Uterus (tissue), 3 donors: ENCODE measurements at regions not wholly inside any gene's neighbourhood (a gene's known extent, or its start where the extent isn't known, plus 50 kb on each side); places are given as distances from the start of the nearest gene placed in this dataset.
"Not testable (repeated sequence)": the region's sequence is repeated elsewhere in the genome, so short reads cannot be mapped to it uniquely, and the experiment has no call there.

Experiments used
- DNase-seq, 2 donors: peaks; one replicate each; pipeline ENCODE4 v3.0.0-alpha.2; 2019 to 2020
- H3K27ac ChIP-seq, 2 donors: fragments of 200-600 bp; sonication (generic); 1 replicate in 1 of 2; 2 replicates in 1 of 2; pipeline ENCODE4 v1.5.1; 2016 to 2018
- H3K27me3 ChIP-seq, 2 donors: fragments of 200-600 bp; sonication (generic); one replicate each; pipeline ENCODE4 v1.5.1; 2018 to 2019; ENCODE audit warnings: control low read depth in 1 of 2
- H3K36me3 ChIP-seq, 2 donors: fragments of 200-600 bp; sonication (generic); one replicate each; pipeline ENCODE4 v1.5.1; 2019; ENCODE audit warnings: control low read depth in 1 of 2
- H3K4me1 ChIP-seq, 2 donors: fragments of 200-600 bp; sonication (generic); one replicate each; pipeline ENCODE4 v1.5.1; 2018 to 2019; ENCODE audit warnings: control low read depth in 1 of 2
- H3K4me3 ChIP-seq, 2 donors: fragments of 200-600 bp; sonication (generic); 1 replicate in 1 of 2; 2 replicates in 1 of 2; pipeline ENCODE4 v1.5.1; 2018 to 2019; ENCODE audit warnings: mild to moderate bottlenecking in 1 of 2
- H3K9me3 ChIP-seq, 2 donors: fragments of 200-600 bp; sonication (generic); one replicate each; pipeline ENCODE4 v1.5.1; 2019; ENCODE audit warnings: control low read depth in 1 of 2
- POLR2A ChIP-seq, 2 donors: fragments of 450-650 bp; IDR thresholded peaks; one replicate each; pipeline ENCODE4 v1.6.1; 2016; ENCODE audit warnings: antibody characterized with exemption in 2 of 2, mild to moderate bottlenecking in 1 of 2, moderate library complexity in 1 of 2
- intact Hi-C: fragments of 100-400 bp; cut with DNase I; formaldehyde crosslinking; loops from one replicate; pipeline ENCODE4 v1.15.1; 2023; ENCODE audit warnings: low total_unique reads
- TF ChIP-seq, protein P1 (sequence below), 4 experiments: fragments of 200-600 bp in 2 of 4; fragments of 450-650 bp in 2 of 4; sonication (generic) in 2 of 4; IDR thresholded peaks; one replicate each; pipeline ENCODE4 v1.5.1; 2016 to 2019; ENCODE audit warnings: antibody characterized with exemption in 4 of 4, mild to moderate bottlenecking in 2 of 4, moderate library complexity in 1 of 4
- donor health status: DM: yes; HTN: yes; CAD: no.

DNA sequence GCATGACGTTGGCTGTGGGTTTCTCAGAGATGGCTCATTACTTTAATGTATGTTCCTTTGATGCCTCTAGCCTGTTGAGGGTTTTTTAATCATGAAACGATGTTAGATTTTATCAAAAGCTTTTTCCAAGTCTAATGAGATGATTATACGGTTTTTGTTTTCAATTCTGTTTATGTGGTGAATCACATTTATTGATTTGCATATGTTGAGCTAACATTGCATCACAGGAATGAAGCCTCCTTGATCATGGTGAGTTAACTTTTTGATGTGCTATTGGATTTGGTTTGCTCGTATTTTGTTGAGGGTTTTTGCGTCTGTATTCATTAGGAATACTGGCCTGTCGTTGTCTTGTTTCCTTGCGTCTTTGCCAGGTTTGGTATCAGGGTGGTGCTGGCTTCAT, 52.3 kb upstream of the PTPN12 start:
- intact Hi-C loops, result no loop called here
- H3K4me3 ChIP-seq, result no peak overlapping the region
- H3K4me1 ChIP-seq, result no peaks in the 10 kb centered on the region
- H3K9me3 ChIP-seq, result no peaks in the 10 kb centered on the region
- H3K27ac ChIP-seq, result no peak overlapping the region
- H3K36me3 ChIP-seq, result no peaks in the 10 kb centered on the region
- TF ChIP-seq POLR2A (IDR thresholded peaks at IDR 0.05), result no peak
- TF ChIP-seq, protein P1, sequence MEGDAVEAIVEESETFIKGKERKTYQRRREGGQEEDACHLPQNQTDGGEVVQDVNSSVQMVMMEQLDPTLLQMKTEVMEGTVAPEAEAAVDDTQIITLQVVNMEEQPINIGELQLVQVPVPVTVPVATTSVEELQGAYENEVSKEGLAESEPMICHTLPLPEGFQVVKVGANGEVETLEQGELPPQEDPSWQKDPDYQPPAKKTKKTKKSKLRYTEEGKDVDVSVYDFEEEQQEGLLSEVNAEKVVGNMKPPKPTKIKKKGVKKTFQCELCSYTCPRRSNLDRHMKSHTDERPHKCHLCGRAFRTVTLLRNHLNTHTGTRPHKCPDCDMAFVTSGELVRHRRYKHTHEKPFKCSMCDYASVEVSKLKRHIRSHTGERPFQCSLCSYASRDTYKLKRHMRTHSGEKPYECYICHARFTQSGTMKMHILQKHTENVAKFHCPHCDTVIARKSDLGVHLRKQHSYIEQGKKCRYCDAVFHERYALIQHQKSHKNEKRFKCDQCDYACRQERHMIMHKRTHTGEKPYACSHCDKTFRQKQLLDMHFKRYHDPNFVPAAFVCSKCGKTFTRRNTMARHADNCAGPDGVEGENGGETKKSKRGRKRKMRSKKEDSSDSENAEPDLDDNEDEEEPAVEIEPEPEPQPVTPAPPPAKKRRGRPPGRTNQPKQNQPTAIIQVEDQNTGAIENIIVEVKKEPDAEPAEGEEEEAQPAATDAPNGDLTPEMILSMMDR (IDR thresholded peaks at IDR 0.05), result no peak
- no peak for DNase-seq
- H3K27me3 ChIP-seq, result no peaks in the 10 kb centered on the region

DNA sequence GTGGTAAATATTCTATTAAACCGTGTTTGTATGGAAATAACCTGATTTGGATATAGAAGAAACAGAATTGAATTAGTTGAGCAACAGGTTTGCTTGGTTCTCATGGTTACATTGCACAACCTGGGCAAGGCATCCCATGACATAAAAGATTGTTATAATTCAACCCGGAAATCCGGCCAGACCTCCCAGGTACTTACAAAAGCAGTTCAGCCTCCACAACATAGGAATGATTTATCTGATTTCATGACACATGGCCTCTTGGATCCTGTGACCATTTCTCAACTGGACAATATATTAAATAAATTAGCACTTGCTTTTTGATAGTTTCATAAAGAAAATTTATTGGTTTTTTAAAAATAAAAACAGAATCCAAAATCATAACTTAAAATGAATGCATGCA, 55.1 kb upstream of the PTPN12 start:
- intact Hi-C loops, result no loop called here
- TF ChIP-seq POLR2A (IDR thresholded peaks at IDR 0.05), result no peak
- TF ChIP-seq, protein P1 (IDR thresholded peaks at IDR 0.05), result no peak

DNA sequence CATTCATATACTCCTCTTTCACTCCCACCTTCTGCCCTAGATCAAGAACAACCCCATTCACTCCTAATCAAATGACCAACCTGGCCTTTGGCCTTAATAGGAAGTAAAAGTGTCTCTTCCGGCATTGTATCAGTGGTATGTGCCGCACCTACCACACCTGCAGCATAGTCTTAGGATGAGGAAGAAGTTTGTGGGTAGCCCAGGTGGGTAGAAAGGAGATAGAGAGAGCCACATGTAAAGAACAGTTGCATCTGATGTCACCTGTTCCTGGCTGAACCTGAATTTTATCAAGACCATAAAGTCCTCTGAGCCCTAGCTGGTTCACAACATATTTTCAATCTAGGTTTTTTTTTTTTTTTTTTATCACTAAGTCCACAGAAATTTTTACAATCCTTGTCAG, 55.5 kb upstream of the PTPN12 start:
- Histone ChIP-seq H3K27me3 (no peaks in the 10 kb centered on the region), H3K9me3 (no peaks in the 10 kb centered on the region), H3K36me3 (no peaks in the 10 kb centered on the region), H3K4me3 (no peak overlapping the region), H3K27ac (no peak overlapping the region), H3K4me1 (no peaks in the 10 kb centered on the region)
- TF ChIP-seq, protein P1 (IDR thresholded peaks at IDR 0.05), result no peak
- no peak for TF ChIP-seq POLR2A (IDR thresholded peaks at IDR 0.05)
- intact Hi-C loops, result no loop called here
- DNase-seq, result no peak

More for the DNA sequence above, 55.1 kb upstream of the PTPN12 start:
- no peaks in the 10 kb centered on the region for H3K9me3 ChIP-seq
- no peaks in the 10 kb centered on the region for H3K27me3 ChIP-seq
- no peak overlapping the region for H3K27ac ChIP-seq
- H3K4me1 ChIP-seq, result no peaks in the 10 kb centered on the region
- no peak overlapping the region for H3K4me3 ChIP-seq
- no peaks in the 10 kb centered on the region for H3K36me3 ChIP-seq
- no peak for DNase-seq

DNA sequence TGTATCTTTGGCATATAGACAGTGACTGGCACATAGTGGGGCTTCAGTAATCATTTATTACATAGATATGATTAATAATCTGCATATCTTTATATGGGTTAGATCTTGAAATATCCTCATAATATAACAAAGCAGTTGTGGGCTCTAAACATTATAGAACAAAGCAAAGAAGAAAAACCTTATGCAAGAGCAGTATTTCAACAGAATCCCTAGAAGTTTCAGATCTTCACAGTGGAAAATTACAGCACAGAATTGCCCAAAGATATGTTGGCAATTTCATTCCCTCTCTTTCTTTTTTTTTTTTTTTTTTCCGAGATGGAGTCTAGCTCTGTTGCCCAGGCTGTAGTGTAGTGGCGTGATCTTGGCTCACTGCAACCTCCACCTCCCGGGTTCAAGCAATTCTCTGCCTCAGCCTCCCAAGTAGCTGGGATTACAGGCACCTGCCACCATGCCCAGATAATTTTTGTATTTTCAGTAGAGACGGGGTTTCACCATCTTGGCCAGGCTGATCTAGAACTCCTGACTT, 56.9 kb upstream of the PTPN12 start:
- intact Hi-C loops, H3K4me3 ChIP-seq, H3K27ac ChIP-seq, DNase-seq, H3K27me3 ChIP-seq, H3K9me3 ChIP-seq, H3K4me1 ChIP-seq, H3K36me3 ChIP-seq: not testable (repeated sequence)

DNA sequence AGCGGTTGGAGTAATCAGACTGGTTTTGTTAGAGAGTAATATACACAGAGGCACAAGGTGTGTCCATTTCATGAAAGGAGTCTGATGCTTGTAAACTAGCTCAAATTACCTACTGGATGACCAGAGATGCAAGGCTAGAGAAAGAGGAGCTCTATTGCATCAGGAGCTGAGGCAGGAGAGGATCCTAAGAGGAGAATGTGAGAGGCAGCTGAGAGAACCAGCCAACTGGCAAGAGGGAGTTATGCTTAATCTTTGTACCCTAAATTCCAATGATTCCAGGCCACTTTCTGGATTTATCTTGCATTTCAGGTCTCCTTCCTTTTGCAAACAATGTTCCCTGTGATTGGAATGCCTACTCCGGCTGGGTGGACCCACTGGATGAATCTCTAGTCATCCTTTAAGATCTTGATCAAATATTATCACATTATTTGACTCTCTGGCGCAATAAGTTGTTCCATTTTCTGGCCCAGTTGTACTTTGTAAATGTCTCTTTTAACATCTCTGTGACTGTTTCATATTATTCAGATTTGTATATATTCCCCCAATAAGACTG, 57.5 kb upstream of the PTPN12 start:
- no peaks in the 10 kb centered on the region for H3K4me1 ChIP-seq
- TF ChIP-seq POLR2A (IDR thresholded peaks at IDR 0.05), result no peak
- TF ChIP-seq, protein P1 (IDR thresholded peaks at IDR 0.05), result no peak
- intact Hi-C loops, result no loop called here
- no peaks in the 10 kb centered on the region for H3K36me3 ChIP-seq
- no peaks in the 10 kb centered on the region for H3K9me3 ChIP-seq
- no peak overlapping the region for H3K4me3 ChIP-seq
- no peak overlapping the region for H3K27ac ChIP-seq
- H3K27me3 ChIP-seq, result no peaks in the 10 kb centered on the region
- no peak for DNase-seq

DNA sequence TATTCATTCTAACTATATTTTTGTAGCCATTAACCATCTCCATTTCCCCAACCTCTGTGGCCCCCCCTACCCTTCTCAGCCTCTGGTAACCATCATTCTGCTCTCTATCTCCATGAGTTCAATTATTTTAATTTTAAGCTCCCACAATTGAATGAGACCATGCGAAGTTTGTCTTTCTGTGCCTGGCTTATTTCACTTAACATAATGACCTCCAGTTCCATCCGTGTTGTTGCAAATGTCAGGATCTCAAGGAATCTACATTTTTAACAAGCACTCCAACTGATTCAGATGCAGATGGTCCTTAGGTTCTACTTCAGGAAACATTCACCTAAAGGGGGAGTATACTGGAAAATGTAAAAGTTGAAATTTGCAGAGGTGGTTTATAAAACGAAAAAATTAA, 60.2 kb upstream of the PTPN12 start:
- no peak overlapping the region for H3K27ac ChIP-seq
- DNase-seq, result no peak
- H3K27me3 ChIP-seq, result no peaks in the 10 kb centered on the region
- no peaks in the 10 kb centered on the region for H3K9me3 ChIP-seq
- no peaks in the 10 kb centered on the region for H3K4me1 ChIP-seq
- H3K4me3 ChIP-seq, result no peak overlapping the region
- no peak for TF ChIP-seq POLR2A (IDR thresholded peaks at IDR 0.05)
- TF ChIP-seq, protein P1 (IDR thresholded peaks at IDR 0.05), result no peak
- intact Hi-C loops, result no loop called here
- no peaks in the 10 kb centered on the region for H3K36me3 ChIP-seq
